ENCODE measurements at regions not wholly inside any gene's neighbourhood (a gene's known extent, or its start where the extent isn't known, plus 50 kb on each side); places are given as distances from the start of the nearest gene placed in this dataset.

GRCh38 chr12:79534029-79534867 lies 156.5 kb downstream of the PAWR start:
- no peak for TF ChIP-seq CTCF (IDR thresholded peaks at IDR 0.05)
- no peaks in the 10 kb centered on the region for H3K4me1 ChIP-seq (ENCODE audit: control insufficient read depth in 1 of 2, low read depth in 2 of 2)
- H3K36me3 ChIP-seq: no peaks in the 10 kb centered on the region
- ATAC-seq (ENCODE audit: insufficient number of reproducible peaks, low FRiP score, low read depth) (no peak), DNase-seq (ENCODE audit: low spot score) (no peak)
- no peaks in the 10 kb centered on the region for H3K27me3 ChIP-seq (replicated peaks; ENCODE audit: insufficient read depth)
- no peak overlapping the region for H3K4me3 ChIP-seq
- no peak overlapping the region for H3K27ac ChIP-seq
- H3K9me3 ChIP-seq: no peaks in the 10 kb centered on the region

GRCh38 chr12:79532907-79533288 lies 157.9 kb downstream of the PAWR start:
- peaks cover 2 to 3% of the 10 kb centered on the region in 2 donors for H3K4me1 ChIP-seq (ENCODE audit: control insufficient read depth in 1 of 2, low read depth in 2 of 2)
- H3K9me3 ChIP-seq: no peaks in the 10 kb centered on the region
- TF ChIP-seq CTCF (IDR thresholded peaks at IDR 0.05): no peak
- H3K36me3 ChIP-seq: no peaks in the 10 kb centered on the region
- no peak overlapping the region for H3K27ac ChIP-seq
- no peak overlapping the region for H3K4me3 ChIP-seq
- H3K27me3 ChIP-seq (replicated peaks; ENCODE audit: insufficient read depth): no peaks in the 10 kb centered on the region
- ATAC-seq (ENCODE audit: insufficient number of reproducible peaks, low FRiP score, low read depth) (no peak), DNase-seq (ENCODE audit: low spot score) (no peak)

GRCh38 chr12:79531518-79531917 lies 159.2 kb downstream of the PAWR start:
- Histone ChIP-seq H3K4me1 (ENCODE audit: control insufficient read depth in 1 of 2, low read depth in 2 of 2) (peaks cover 5 to 11% of the 10 kb centered on the region in 2 donors), H3K27me3 (replicated peaks; ENCODE audit: insufficient read depth) (no peaks in the 10 kb centered on the region), H3K36me3 (no peaks in the 10 kb centered on the region), H3K9me3 (no peaks in the 10 kb centered on the region), H3K4me3 (no peak overlapping the region), H3K27ac (no peak overlapping the region)
- no peak for ATAC-seq (ENCODE audit: insufficient number of reproducible peaks, low FRiP score, low read depth)
- no peak for DNase-seq (ENCODE audit: low spot score)
- no peak for TF ChIP-seq CTCF (IDR thresholded peaks at IDR 0.05)

- DNase-seq (ENCODE audit: low spot score) (no peak), ATAC-seq (ENCODE audit: insufficient number of reproducible peaks, low FRiP score, low read depth) (no peak)
- H3K4me3 ChIP-seq: no peak overlapping the region
- no peak overlapping the region for H3K27ac ChIP-seq
- H3K36me3 ChIP-seq: no peaks in the 10 kb centered on the region
- no peaks in the 10 kb centered on the region for H3K27me3 ChIP-seq (replicated peaks; ENCODE audit: insufficient read depth)
- TF ChIP-seq CTCF (IDR thresholded peaks at IDR 0.05): no peak
- H3K4me1 ChIP-seq (ENCODE audit: control insufficient read depth in 1 of 2, low read depth in 2 of 2): peaks cover 5 to 23% of the 10 kb centered on the region in 2 donors
- H3K9me3 ChIP-seq: no peaks in the 10 kb centered on the region
Observed at GRCh38 chr12:79527473-79527872, 163.3 kb downstream of the PAWR start.

DNA sequence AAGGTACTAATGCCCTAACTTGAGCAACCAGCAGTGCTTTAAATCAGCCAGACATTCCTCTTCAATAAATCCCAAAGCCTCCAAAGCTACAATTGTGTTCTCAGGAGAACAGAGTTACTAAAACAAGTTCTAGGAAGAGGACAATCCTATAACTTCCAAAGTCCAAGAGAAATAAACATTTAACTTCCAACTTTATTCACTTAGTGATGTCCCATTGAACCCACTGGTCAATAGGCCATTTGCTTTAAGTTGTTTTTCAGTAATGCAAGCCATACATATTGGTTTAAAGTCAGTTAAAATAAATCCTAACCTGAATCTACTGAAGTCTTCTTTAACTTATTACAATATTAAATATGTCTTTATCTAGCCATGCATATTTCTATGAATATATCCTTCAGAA lies 165.4 kb downstream of the PAWR start:
- no peaks in the 10 kb centered on the region for H3K36me3 ChIP-seq
- H3K27me3 ChIP-seq (replicated peaks; ENCODE audit: insufficient read depth): no peaks in the 10 kb centered on the region
- H3K4me3 ChIP-seq: no peak overlapping the region
- DNase-seq (ENCODE audit: low spot score) (no peak), ATAC-seq (ENCODE audit: insufficient number of reproducible peaks, low FRiP score, low read depth) (no peak)
- no peak overlapping the region for H3K27ac ChIP-seq
- TF ChIP-seq CTCF (IDR thresholded peaks at IDR 0.05): no peak
- H3K9me3 ChIP-seq: no peaks in the 10 kb centered on the region
- H3K4me1 ChIP-seq (ENCODE audit: control insufficient read depth in 1 of 2, low read depth in 2 of 2): peaks cover 8 to 32% of the 10 kb centered on the region in 2 donors
